ENCODE measurements at regions not wholly inside any gene's neighbourhood (a gene's known extent, or its start where the extent isn't known, plus 50 kb on each side); places are given as distances from the start of the nearest gene placed in this dataset.

DNA sequence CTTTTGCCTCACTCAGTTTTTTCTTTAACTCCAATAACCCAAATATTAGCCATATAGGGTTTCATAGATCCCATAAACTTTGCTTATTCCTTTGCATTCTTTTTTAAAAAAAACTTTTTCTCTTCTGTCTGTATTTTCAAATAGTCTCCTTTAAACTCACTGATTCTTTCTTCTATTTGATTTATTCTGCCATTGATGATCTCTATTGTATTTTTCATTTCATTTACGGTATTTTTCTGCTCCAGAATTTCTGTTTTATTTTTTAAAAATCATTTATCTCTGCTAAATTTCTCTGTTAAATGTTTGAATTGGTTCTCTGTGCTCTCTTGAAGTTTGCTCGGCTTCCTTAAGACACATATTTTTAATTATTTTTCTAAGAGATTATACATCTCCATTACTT lies 573.3 kb upstream of the MAN1A1 start:
- no peak for DNase-seq (ENCODE audit: low spot score)
- no peak for ATAC-seq
- POLR2A ChIA-PET: no interaction called here
- TF ChIP-seq AFF4 (CRISPR knock-in tag; IDR thresholded peaks at IDR 0.05; ENCODE audit: borderline replicate concordance) (no peak), SOX15 (CRISPR knock-in tag; IDR thresholded peaks at IDR 0.05) (no peak), ZNF317 (CRISPR knock-in tag; IDR thresholded peaks at IDR 0.05; ENCODE audit: borderline replicate concordance, low read depth) (no peak), ZNF396 (CRISPR knock-in tag; IDR thresholded peaks at IDR 0.05; ENCODE audit: borderline replicate concordance) (no peak), NR2C2 (CRISPR knock-in tag; IDR thresholded peaks at IDR 0.05) (no peak), EMX1 (CRISPR knock-in tag; IDR thresholded peaks at IDR 0.05) (no peak), IRF2 (CRISPR knock-in tag; IDR thresholded peaks at IDR 0.05; ENCODE audit: borderline replicate concordance, low read depth) (no peak), ZNF425 (CRISPR knock-in tag; conservative IDR thresholded peaks at IDR 0.05) (no peak), NFE2L1 (CRISPR knock-in tag; IDR thresholded peaks at IDR 0.05) (no peak), GABPB1 (CRISPR knock-in tag; IDR thresholded peaks at IDR 0.05) (no peak), JUN (CRISPR knock-in tag; IDR thresholded peaks at IDR 0.05) (no peak), ZNF219 (CRISPR knock-in tag; IDR thresholded peaks at IDR 0.05; ENCODE audit: borderline replicate concordance) (no peak), ERG (CRISPR knock-in tag; IDR thresholded peaks at IDR 0.05) (no peak), ATF6 (CRISPR knock-in tag; IDR thresholded peaks at IDR 0.05) (no peak)
- TF ChIP-seq, protein P1, sequence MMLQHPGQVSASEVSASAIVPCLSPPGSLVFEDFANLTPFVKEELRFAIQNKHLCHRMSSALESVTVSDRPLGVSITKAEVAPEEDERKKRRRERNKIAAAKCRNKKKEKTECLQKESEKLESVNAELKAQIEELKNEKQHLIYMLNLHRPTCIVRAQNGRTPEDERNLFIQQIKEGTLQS (CRISPR knock-in tag; conservative IDR thresholded peaks at IDR 0.05): no peak
- TF ChIP-seq, protein P2, sequence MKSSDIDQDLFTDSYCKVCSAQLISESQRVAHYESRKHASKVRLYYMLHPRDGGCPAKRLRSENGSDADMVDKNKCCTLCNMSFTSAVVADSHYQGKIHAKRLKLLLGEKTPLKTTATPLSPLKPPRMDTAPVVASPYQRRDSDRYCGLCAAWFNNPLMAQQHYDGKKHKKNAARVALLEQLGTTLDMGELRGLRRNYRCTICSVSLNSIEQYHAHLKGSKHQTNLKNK (CRISPR knock-in tag; IDR thresholded peaks at IDR 0.05): no peak
- TF ChIP-seq, protein P3, sequence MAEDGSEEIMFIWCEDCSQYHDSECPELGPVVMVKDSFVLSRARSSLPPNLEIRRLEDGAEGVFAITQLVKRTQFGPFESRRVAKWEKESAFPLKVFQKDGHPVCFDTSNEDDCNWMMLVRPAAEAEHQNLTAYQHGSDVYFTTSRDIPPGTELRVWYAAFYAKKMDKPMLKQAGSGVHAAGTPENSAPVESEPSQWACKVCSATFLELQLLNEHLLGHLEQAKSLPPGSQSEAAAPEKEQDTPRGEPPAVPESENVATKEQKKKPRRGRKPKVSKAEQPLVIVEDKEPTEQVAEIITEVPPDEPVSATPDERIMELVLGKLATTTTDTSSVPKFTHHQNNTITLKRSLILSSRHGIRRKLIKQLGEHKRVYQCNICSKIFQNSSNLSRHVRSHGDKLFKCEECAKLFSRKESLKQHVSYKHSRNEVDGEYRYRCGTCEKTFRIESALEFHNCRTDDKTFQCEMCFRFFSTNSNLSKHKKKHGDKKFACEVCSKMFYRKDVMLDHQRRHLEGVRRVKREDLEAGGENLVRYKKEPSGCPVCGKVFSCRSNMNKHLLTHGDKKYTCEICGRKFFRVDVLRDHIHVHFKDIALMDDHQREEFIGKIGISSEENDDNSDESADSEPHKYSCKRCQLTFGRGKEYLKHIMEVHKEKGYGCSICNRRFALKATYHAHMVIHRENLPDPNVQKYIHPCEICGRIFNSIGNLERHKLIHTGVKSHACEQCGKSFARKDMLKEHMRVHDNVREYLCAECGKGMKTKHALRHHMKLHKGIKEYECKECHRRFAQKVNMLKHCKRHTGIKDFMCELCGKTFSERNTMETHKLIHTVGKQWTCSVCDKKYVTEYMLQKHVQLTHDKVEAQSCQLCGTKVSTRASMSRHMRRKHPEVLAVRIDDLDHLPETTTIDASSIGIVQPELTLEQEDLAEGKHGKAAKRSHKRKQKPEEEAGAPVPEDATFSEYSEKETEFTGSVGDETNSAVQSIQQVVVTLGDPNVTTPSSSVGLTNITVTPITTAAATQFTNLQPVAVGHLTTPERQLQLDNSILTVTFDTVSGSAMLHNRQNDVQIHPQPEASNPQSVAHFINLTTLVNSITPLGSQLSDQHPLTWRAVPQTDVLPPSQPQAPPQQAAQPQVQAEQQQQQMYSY (CRISPR knock-in tag; IDR thresholded peaks at IDR 0.05): no peak
- TF ChIP-seq, protein P4, sequence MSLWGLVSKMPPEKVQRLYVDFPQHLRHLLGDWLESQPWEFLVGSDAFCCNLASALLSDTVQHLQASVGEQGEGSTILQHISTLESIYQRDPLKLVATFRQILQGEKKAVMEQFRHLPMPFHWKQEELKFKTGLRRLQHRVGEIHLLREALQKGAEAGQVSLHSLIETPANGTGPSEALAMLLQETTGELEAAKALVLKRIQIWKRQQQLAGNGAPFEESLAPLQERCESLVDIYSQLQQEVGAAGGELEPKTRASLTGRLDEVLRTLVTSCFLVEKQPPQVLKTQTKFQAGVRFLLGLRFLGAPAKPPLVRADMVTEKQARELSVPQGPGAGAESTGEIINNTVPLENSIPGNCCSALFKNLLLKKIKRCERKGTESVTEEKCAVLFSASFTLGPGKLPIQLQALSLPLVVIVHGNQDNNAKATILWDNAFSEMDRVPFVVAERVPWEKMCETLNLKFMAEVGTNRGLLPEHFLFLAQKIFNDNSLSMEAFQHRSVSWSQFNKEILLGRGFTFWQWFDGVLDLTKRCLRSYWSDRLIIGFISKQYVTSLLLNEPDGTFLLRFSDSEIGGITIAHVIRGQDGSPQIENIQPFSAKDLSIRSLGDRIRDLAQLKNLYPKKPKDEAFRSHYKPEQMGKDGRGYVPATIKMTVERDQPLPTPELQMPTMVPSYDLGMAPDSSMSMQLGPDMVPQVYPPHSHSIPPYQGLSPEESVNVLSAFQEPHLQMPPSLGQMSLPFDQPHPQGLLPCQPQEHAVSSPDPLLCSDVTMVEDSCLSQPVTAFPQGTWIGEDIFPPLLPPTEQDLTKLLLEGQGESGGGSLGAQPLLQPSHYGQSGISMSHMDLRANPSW (CRISPR knock-in tag; conservative IDR thresholded peaks at IDR 0.05; ENCODE audit: low read depth): no peak
- H3K4me3 Mint-ChIP-seq: no peak overlapping the region
- no peaks in the 10 kb centered on the region for H3K4me1 Mint-ChIP-seq
- no peak overlapping the region for H3K27ac Mint-ChIP-seq
- CTCF ChIA-PET: no interaction called here
- H3K27me3 Mint-ChIP-seq (ENCODE audit: low read depth): no peaks in the 10 kb centered on the region
- H3K36me3 Mint-ChIP-seq: peaks cover 55% of the 10 kb centered on the region
- peaks cover 76% of the 10 kb centered on the region for H3K9me3 Mint-ChIP-seq
